Fibroblast of the aortic adventitia (primary cell): ENCODE measurements at regions not wholly inside any gene's neighbourhood (a gene's known extent, or its start where the extent isn't known, plus 50 kb on each side); places are given as distances from the start of the nearest gene placed in this dataset.

ENCODE experiments used
- DNase-seq: peaks from one replicate; pipeline ENCODE4 v3.0.0-alpha.2; 2010; ENCODE audit warnings: low read depth
- H3K4me3 ChIP-seq: 2 replicates; pipeline ENCODE4 v1.5.1; 2011; ENCODE audit warnings: low read depth, mild to moderate bottlenecking, control low read depth, low read length, moderate library complexity
- TF ChIP-seq, protein P1 (sequence below): IDR thresholded peaks from 2 replicates; pipeline ENCODE4 v1.5.1; 2011; ENCODE audit warnings: mild to moderate bottlenecking, low read length, control low read depth, inconsistent platforms; ENCODE audit not compliant: insufficient read depth

DNA sequence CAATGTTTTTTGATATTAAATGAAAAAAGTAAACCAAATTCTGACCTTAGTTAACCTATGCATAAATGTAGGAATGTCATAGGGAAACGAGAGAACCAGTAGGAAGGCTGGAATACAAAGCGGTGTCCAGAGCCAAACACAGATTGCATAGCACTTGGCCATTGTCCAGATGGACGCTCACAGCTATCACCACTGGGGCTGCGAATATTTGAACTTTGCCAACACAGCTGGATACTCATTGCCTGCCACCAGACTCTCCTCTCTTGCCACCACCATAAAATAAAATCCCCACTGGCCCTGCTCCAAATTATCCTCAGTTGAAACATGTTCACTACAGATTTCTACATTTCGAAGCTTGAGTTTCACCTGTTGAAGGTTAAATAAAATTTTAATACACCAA, 159.3 kb upstream of the GULP1 start:
- no peak overlapping the region for H3K4me3 ChIP-seq
- TF ChIP-seq, protein P1, sequence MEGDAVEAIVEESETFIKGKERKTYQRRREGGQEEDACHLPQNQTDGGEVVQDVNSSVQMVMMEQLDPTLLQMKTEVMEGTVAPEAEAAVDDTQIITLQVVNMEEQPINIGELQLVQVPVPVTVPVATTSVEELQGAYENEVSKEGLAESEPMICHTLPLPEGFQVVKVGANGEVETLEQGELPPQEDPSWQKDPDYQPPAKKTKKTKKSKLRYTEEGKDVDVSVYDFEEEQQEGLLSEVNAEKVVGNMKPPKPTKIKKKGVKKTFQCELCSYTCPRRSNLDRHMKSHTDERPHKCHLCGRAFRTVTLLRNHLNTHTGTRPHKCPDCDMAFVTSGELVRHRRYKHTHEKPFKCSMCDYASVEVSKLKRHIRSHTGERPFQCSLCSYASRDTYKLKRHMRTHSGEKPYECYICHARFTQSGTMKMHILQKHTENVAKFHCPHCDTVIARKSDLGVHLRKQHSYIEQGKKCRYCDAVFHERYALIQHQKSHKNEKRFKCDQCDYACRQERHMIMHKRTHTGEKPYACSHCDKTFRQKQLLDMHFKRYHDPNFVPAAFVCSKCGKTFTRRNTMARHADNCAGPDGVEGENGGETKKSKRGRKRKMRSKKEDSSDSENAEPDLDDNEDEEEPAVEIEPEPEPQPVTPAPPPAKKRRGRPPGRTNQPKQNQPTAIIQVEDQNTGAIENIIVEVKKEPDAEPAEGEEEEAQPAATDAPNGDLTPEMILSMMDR, result no peak
- no peak for DNase-seq

DNA sequence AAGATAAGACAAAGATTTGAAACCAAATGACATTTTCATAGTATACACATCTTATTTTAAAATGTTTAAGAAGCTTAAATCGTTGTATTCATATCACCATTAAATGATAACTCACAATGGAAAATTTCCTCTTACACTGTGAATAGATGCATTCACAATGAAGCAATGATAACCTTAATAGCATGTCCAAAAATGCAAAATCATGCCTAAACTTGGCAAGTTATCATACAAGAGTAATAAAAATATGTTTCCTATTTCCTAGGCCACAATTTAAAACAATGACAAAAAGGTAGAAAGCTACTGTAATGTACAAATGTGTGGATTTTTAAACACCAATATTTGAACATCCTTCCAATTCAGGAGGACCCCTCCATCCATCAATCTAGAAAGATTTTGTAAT, 157.4 kb upstream of the GULP1 start:
- no peak for DNase-seq
- H3K4me3 ChIP-seq, result no peak overlapping the region
- TF ChIP-seq, protein P1, result no peak

DNA sequence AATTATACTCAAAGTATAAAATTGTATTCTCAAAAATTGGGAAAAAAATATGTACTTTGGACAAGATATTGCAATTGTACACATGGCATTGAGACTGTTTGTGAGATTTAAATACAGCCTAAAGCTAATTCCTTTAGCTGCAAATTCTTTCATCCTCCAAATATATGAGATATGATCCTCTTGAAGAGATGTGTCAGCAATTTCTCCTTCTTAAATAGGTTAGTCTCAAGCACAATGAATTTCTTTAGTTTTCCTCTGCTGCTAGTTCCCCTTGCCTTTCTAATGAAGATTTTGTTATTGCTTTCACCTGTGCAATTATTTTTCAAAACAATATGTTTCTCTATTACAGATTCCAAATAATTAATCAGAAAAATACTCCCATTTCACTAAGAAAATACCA, 153.4 kb upstream of the GULP1 start:
- no peak overlapping the region for H3K4me3 ChIP-seq
- no peak for DNase-seq
- TF ChIP-seq, protein P1, result no peak

DNA sequence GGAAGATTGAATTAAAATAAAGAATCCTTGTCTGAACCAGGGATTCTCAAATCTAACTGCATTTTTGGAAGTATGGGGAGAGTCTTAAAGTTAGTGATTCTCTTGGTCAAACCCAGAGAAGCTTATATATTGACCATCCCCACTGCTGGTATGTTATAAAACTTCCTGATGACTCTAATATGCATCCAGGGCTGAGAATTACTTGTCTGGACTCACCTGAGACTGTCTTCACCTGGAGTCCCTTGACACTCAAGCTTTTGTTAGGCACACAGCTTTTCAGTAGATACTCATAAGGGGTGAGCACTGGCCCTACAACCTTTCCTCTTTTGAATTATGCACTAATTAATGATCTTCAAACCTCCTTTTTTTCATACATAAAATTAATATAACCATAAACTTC, 149.6 kb upstream of the GULP1 start:
- no peak for DNase-seq
- TF ChIP-seq, protein P1, result no peak

DNA sequence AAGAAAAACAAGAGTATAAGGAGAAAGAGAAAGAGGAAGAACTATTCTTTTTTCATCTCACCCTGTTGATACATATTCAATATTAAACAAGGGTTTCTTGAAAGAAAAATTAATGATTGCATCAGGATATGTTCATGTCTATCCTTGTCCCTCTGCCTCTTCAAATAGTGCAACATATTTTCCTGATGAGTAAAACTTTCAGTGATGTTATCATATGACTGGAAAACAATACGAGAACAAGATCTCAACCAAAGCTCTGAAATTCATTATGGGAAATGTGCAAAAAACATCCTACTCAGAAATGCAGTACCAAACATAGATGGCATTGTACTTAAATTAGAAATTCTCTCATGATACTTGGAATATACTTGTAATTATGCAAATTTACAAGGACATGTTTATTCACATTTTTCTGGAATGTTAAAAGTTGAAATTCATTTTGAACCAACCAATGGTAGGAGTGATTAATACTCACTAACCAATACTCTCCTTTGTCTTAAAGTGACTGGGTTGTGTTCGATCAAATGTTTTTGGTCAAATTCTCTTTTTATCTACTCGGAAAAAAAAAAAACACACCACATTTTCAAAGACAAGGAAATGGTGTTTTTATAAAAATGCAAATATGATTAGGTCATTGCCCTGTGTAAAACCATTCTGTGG, 148.9 kb upstream of the GULP1 start:
- DNase-seq, result peak; percentile 38

More for the DNA sequence above, 149.6 kb upstream of the GULP1 start:
- no peak overlapping the region for H3K4me3 ChIP-seq

DNA sequence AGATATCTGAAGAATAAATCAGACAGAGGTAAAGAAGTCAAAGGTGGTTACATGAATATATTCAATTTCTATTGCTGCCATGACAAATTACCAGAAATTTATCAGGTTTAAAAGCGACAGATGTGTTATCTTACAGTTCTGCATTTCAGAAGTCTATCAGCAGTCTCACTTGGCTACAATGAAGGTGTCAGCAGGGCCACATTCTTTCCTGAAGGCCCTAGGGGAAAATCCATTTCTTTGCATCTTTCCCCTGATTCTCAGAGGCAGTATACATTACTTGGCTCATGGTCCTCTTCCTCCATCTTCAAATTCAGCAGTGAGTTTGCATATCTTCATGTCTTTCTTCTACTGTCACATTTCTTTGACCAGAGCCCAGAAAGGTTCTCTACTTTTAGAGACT, 145.8 kb upstream of the GULP1 start:
- no peak for DNase-seq
- TF ChIP-seq, protein P1, result no peak
- H3K4me3 ChIP-seq, result no peak overlapping the region

More for the DNA sequence above, 148.9 kb upstream of the GULP1 start:
- H3K4me3 ChIP-seq, result no peak overlapping the region
- TF ChIP-seq, protein P1, result no peak

DNA sequence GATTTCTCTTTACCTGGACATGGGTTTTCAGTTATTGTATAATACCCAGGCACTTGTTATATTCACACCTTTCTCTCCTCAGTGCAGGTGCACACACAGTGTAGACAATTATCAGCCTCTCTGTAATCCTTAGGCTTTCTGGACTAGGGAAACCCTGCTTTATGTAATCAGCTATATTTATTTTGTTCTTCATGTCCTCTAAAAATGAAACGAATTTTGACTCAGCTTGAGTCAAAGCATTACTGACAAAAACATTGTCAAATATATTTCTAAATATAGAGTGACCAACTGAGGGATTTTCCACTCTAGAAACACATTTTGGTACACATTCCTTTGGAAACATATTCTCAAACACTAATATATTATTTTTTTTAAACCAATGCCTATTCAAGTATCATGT, 144.8 kb upstream of the GULP1 start:
- DNase-seq, result no peak
- H3K4me3 ChIP-seq, result no peak overlapping the region
- TF ChIP-seq, protein P1, result no peak
